Endothelial cell of umbilical vein (primary cell): ENCODE measurements at regions not wholly inside any gene's neighbourhood (a gene's known extent, or its start where the extent isn't known, plus 50 kb on each side); places are given as distances from the start of the nearest gene placed in this dataset.

Experiments used
- CTCF ChIP-seq, 2 donors: IDR thresholded peaks; 1 replicate in 1 of 2; 2 replicates in 1 of 2; pipeline ENCODE4 v1.5.1; 2011; ENCODE audit warnings: low read length in 2 of 2, mild to moderate bottlenecking in 2 of 2, moderate library complexity in 2 of 2, control low read depth in 1 of 2, inconsistent platforms in 1 of 2, low read depth in 1 of 2; ENCODE audit not compliant: insufficient read depth in 1 of 2; ENCODE audit errors: extremely low read depth in 1 of 2
- EZH2 ChIP-seq: IDR thresholded peaks from 2 replicates; pipeline ENCODE4 v1.6.1; 2012; ENCODE audit warnings: borderline replicate concordance, low read depth, mild to moderate bottlenecking, moderate library complexity, low read length, inconsistent platforms; ENCODE audit not compliant: severe bottlenecking
- FOS ChIP-seq: IDR thresholded peaks from 2 replicates; pipeline ENCODE4 v1.6.1; 2011; ENCODE audit warnings: mild to moderate bottlenecking, low read length, moderate library complexity, borderline replicate concordance; ENCODE audit not compliant: insufficient read depth
- GATA2 ChIP-seq: IDR thresholded peaks from 2 replicates; pipeline ENCODE4 v1.7.0; 2011; ENCODE audit warnings: low read depth, mild to moderate bottlenecking, moderate library complexity, mixed read lengths, low read length; ENCODE audit not compliant: insufficient read length, insufficient read depth
- JUN ChIP-seq: IDR thresholded peaks from 2 replicates; pipeline ENCODE4 v1.6.1; 2011; ENCODE audit warnings: borderline replicate concordance, low read depth; ENCODE audit not compliant: insufficient read length, insufficient read depth
- MAX ChIP-seq: IDR thresholded peaks from 2 replicates; pipeline ENCODE4 v1.6.1; 2011; ENCODE audit not compliant: insufficient read depth, insufficient read length
- MYC ChIP-seq: IDR thresholded peaks from one replicate; pipeline ENCODE4 v1.6.1; 2011; ENCODE audit warnings: mild to moderate bottlenecking, low read depth, low read length
- POLR2A ChIP-seq: IDR thresholded peaks from 2 replicates; pipeline ENCODE4 v1.6.1; 2012; ENCODE audit warnings: low read depth, mild to moderate bottlenecking, control low read depth, low read length
- POLR2AphosphoS5 ChIP-seq: IDR thresholded peaks from 2 replicates; pipeline ENCODE4 v1.6.1; 2012; ENCODE audit warnings: low read depth, mild to moderate bottlenecking, control low read depth, low read length, moderate library complexity; ENCODE audit not compliant: insufficient read depth

DNA sequence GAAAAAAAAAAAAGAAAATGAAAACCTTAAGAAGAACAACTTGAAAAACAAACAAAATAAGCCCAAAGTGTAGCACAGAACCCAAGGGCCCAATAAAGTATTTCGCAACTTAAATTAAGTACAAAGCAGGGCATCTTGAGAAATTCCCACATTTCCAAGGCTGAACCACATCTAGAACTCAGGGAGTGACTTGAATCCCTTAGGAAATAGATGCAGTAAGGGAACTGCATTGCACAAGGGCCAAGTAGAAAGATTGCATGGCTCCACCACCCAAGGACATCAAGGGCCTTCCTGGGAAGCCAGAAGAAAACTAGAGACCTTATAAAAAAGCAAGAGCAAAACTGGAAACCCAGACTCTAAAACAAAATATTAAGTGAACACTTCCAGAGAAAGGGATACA is 352.7 kb downstream of the CXCL12 start:
- no peak for TF ChIP-seq CTCF (IDR thresholded peaks at IDR 0.05; ENCODE audit: extremely low read depth in 1 of 2, insufficient read depth in 1 of 2, low read depth in 1 of 2, low read length in 2 of 2)
- no peak for TF ChIP-seq POLR2A
- no peak for TF ChIP-seq MAX
- TF ChIP-seq EZH2, result no peak
- TF ChIP-seq POLR2AphosphoS5, result no peak
- TF ChIP-seq MYC, result no peak
- no peak for TF ChIP-seq JUN
- TF ChIP-seq GATA2, result no peak
- no peak for TF ChIP-seq FOS
